ENCODE measurements at regions not wholly inside any gene's neighbourhood (a gene's known extent, or its start where the extent isn't known, plus 50 kb on each side); places are given as distances from the start of the nearest gene placed in this dataset.
"Not testable (repeated sequence)": the region's sequence is repeated elsewhere in the genome, so short reads cannot be mapped to it uniquely, and the experiment has no call there.

DNA sequence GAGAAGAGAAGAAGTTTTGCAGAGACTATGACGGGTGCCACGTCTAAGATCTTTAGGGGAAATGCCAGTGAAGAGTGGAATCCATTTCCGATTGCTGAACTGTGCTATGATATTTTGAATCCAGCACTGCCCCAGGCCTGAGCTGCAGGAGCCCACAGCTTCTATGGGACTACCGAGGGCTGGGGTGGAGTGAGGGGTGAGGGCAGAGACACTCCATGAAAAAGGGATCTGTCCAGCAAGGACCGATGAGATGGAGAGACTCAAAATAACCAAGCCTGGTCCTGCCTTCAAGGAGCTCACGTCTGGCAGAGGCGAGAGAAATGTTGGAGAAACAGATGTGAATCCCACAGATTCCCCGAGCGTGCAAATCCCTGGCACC lies 79.8 kb upstream of the MEF2A start:
- H3K9me3 ChIP-seq (ENCODE audit: control insufficient read depth in 2 of 2, low read length in 2 of 2), result no peaks in the 10 kb centered on the region
- peak overlapping the region; percentile 52 to 69 for H3K4me3 ChIP-seq (ENCODE audit: low read length in 2 of 2)
- peak overlapping the region; percentile 14 to 50 for H3K27ac ChIP-seq (ENCODE audit: low read depth in 2 of 2, low read length in 2 of 2)
- peaks cover 3 to 10% of the 10 kb centered on the region in 2 donors for H3K4me1 ChIP-seq (ENCODE audit: control insufficient read depth in 2 of 2, insufficient read depth in 2 of 2, low read length in 2 of 2)
- peak overlapping the region in 1 of 2 donors; percentile 30 for H3K9ac ChIP-seq (ENCODE audit: low read depth in 1 of 2, low read length in 2 of 2)
- no peaks in the 10 kb centered on the region for H3K36me3 ChIP-seq (ENCODE audit: control insufficient read depth in 2 of 2, insufficient read depth in 2 of 2, low read length in 2 of 2)
- no peaks in the 10 kb centered on the region for H3K27me3 ChIP-seq (ENCODE audit: control insufficient read depth in 2 of 2, insufficient read depth in 2 of 2, low read length in 2 of 2)

GRCh38 chr15:99486371-99487336 lies 79.1 kb upstream of the MEF2A start:
- Histone ChIP-seq H3K9ac (ENCODE audit: low read depth in 1 of 2, low read length in 2 of 2) (peak overlapping the region in 1 of 2 donors; percentile 30), H3K27ac (ENCODE audit: low read depth in 2 of 2, low read length in 2 of 2) (peak overlapping the region; percentile 14 to 50), H3K36me3 (ENCODE audit: control insufficient read depth in 2 of 2, insufficient read depth in 2 of 2, low read length in 2 of 2) (no peaks in the 10 kb centered on the region)

DNA sequence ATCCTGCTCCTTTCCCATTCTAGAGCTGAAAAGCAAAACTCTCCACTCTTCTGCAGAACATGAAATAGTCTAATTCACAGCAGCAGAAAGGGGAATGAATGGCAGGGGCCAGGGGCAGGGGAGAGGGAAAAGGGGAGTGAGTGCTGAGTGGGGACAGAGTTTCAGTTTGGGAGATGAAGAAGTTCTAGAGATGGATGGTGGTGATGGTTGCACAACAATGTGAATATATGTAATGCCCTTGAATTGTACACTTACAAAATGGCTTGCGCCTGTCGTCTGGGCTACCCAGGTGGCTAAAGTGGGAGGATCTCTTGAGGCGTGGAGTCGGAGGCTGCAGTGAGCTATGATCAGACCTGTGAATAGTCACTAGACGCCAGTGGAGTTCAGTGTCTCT lies 78.5 kb upstream of the MEF2A start:
- Histone ChIP-seq H3K36me3 (ENCODE audit: control insufficient read depth in 2 of 2, insufficient read depth in 2 of 2, low read length in 2 of 2) (no peaks in the 10 kb centered on the region), H3K4me3 (ENCODE audit: low read length in 2 of 2) (peak overlapping the region in 1 of 2 donors; percentile 69), H3K27me3 (ENCODE audit: control insufficient read depth in 2 of 2, insufficient read depth in 2 of 2, low read length in 2 of 2) (no peaks in the 10 kb centered on the region), H3K9ac (ENCODE audit: low read depth in 1 of 2, low read length in 2 of 2) (no peak overlapping the region), H3K4me1 (ENCODE audit: control insufficient read depth in 2 of 2, insufficient read depth in 2 of 2, low read length in 2 of 2) (peaks cover 5 to 10% of the 10 kb centered on the region in 2 donors), H3K9me3 (ENCODE audit: control insufficient read depth in 2 of 2, low read length in 2 of 2) (no peaks in the 10 kb centered on the region), H3K27ac (ENCODE audit: low read depth in 2 of 2, low read length in 2 of 2) (no peak overlapping the region)

More at GRCh38 chr15:99486371-99487336, 79.1 kb upstream of the MEF2A start:
- no peaks in the 10 kb centered on the region for H3K27me3 ChIP-seq (ENCODE audit: control insufficient read depth in 2 of 2, insufficient read depth in 2 of 2, low read length in 2 of 2)
- H3K9me3 ChIP-seq (ENCODE audit: control insufficient read depth in 2 of 2, low read length in 2 of 2), result no peaks in the 10 kb centered on the region
- H3K4me3 ChIP-seq (ENCODE audit: low read length in 2 of 2), result peak overlapping the region; percentile 52 to 69
- H3K4me1 ChIP-seq (ENCODE audit: control insufficient read depth in 2 of 2, insufficient read depth in 2 of 2, low read length in 2 of 2), result peaks cover 5 to 10% of the 10 kb centered on the region in 2 donors

DNA sequence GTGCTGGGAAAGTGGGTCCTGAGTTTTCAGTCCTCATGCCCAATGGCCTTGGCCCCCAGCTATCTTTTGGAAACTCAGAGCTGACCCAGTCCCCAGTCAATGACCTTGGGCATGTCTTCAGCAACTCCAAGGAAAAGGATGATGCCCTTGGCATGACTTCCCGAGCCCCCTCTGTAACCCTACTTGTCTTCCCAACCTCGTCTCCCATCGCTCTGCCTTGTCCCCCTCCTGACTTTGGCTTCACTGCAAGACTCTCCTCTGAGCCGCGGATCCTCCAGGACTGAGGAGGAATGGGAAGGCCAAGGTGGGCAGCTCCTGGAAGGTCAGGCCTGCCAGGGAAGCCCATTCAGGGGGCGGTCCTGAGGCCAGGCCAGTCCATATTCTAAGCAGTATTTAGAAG lies 73.5 kb upstream of the MEF2A start:
- no peak overlapping the region for H3K27ac ChIP-seq (ENCODE audit: low read depth in 2 of 2, low read length in 2 of 2)
- no peaks in the 10 kb centered on the region for H3K27me3 ChIP-seq (ENCODE audit: control insufficient read depth in 2 of 2, insufficient read depth in 2 of 2, low read length in 2 of 2)
- no peak overlapping the region for H3K9ac ChIP-seq (ENCODE audit: low read depth in 1 of 2, low read length in 2 of 2)
- H3K9me3 ChIP-seq (ENCODE audit: control insufficient read depth in 2 of 2, low read length in 2 of 2), result no peaks in the 10 kb centered on the region
- H3K36me3 ChIP-seq (ENCODE audit: control insufficient read depth in 2 of 2, insufficient read depth in 2 of 2, low read length in 2 of 2), result no peaks in the 10 kb centered on the region
- no peak overlapping the region for H3K4me3 ChIP-seq (ENCODE audit: low read length in 2 of 2)
- peaks cover under 1 to 5% of the 10 kb centered on the region in 2 donors for H3K4me1 ChIP-seq (ENCODE audit: control insufficient read depth in 2 of 2, insufficient read depth in 2 of 2, low read length in 2 of 2)

DNA sequence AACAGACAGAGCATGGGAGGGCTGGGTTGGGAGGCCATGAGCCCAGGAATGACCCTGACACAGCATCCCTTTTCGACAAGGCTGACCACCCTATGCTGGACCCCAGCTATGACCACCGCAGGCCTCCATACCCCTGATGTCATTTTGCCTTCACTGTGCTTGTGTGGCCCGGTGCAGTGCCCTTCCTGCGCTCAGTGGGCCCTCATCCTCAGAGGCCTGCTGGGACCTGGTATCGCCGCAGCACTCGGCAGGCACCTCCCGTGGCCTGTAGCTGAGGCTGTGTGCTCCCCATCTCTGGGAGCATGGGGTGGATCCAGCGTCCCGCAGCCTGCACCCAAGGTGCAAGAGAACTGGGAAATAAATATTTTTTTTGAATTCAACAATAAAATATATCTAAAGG lies 73.1 kb upstream of the MEF2A start:
- Histone ChIP-seq H3K4me3 (ENCODE audit: low read length in 2 of 2) (no peak overlapping the region), H3K9ac (ENCODE audit: low read depth in 1 of 2, low read length in 2 of 2) (no peak overlapping the region), H3K36me3 (ENCODE audit: control insufficient read depth in 2 of 2, insufficient read depth in 2 of 2, low read length in 2 of 2) (no peaks in the 10 kb centered on the region), H3K9me3 (ENCODE audit: control insufficient read depth in 2 of 2, low read length in 2 of 2) (no peaks in the 10 kb centered on the region), H3K27me3 (ENCODE audit: control insufficient read depth in 2 of 2, insufficient read depth in 2 of 2, low read length in 2 of 2) (no peaks in the 10 kb centered on the region), H3K4me1 (ENCODE audit: control insufficient read depth in 2 of 2, insufficient read depth in 2 of 2, low read length in 2 of 2) (peaks cover 0 to 5% of the 10 kb centered on the region in 2 donors), H3K27ac (ENCODE audit: low read depth in 2 of 2, low read length in 2 of 2) (no peak overlapping the region)

DNA sequence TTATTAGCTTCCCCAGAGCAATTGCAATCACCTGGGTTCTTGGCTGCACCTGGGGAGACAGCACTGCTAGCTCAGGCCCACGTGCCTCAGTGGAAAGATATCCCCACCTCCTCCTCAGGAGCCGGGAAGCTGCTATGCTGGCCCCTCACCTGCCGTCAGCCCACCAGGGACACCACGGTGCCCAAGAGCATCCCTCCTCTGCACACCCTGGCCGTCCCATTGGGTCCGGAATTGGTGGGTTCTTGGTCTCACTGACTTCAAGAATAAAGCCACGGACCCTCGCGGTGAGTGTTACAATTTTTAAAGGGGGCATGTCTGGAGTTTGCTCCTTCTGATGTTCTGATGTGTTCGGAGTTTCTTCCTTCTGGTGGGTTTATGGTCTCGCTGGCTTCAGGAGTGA lies 72.3 kb upstream of the MEF2A start:
- H3K4me3 ChIP-seq (ENCODE audit: low read length in 2 of 2), result no peak overlapping the region
- H3K27me3 ChIP-seq (ENCODE audit: control insufficient read depth in 2 of 2, insufficient read depth in 2 of 2, low read length in 2 of 2), result no peaks in the 10 kb centered on the region
- H3K9me3 ChIP-seq (ENCODE audit: control insufficient read depth in 2 of 2, low read length in 2 of 2), result no peaks in the 10 kb centered on the region
- H3K36me3 ChIP-seq (ENCODE audit: control insufficient read depth in 2 of 2, insufficient read depth in 2 of 2, low read length in 2 of 2), result no peaks in the 10 kb centered on the region
- no peak overlapping the region for H3K27ac ChIP-seq (ENCODE audit: low read depth in 2 of 2, low read length in 2 of 2)
- no peak overlapping the region for H3K9ac ChIP-seq (ENCODE audit: low read depth in 1 of 2, low read length in 2 of 2)
- H3K4me1 ChIP-seq (ENCODE audit: control insufficient read depth in 2 of 2, insufficient read depth in 2 of 2, low read length in 2 of 2), result peaks cover 0 to 5% of the 10 kb centered on the region in 2 donors

GRCh38 chr15:99494536-99495233 lies 71.1 kb upstream of the MEF2A start:
- not testable (repeated sequence) for H3K9me3 ChIP-seq (ENCODE audit: control insufficient read depth in 2 of 2, low read length in 2 of 2); H3K4me3 ChIP-seq (ENCODE audit: low read length in 2 of 2); H3K27ac ChIP-seq (ENCODE audit: low read depth in 2 of 2, low read length in 2 of 2); H3K9ac ChIP-seq (ENCODE audit: low read depth in 1 of 2, low read length in 2 of 2); H3K27me3 ChIP-seq (ENCODE audit: control insufficient read depth in 2 of 2, insufficient read depth in 2 of 2, low read length in 2 of 2); H3K36me3 ChIP-seq (ENCODE audit: control insufficient read depth in 2 of 2, insufficient read depth in 2 of 2, low read length in 2 of 2); H3K4me1 ChIP-seq (ENCODE audit: control insufficient read depth in 2 of 2, insufficient read depth in 2 of 2, low read length in 2 of 2)

DNA sequence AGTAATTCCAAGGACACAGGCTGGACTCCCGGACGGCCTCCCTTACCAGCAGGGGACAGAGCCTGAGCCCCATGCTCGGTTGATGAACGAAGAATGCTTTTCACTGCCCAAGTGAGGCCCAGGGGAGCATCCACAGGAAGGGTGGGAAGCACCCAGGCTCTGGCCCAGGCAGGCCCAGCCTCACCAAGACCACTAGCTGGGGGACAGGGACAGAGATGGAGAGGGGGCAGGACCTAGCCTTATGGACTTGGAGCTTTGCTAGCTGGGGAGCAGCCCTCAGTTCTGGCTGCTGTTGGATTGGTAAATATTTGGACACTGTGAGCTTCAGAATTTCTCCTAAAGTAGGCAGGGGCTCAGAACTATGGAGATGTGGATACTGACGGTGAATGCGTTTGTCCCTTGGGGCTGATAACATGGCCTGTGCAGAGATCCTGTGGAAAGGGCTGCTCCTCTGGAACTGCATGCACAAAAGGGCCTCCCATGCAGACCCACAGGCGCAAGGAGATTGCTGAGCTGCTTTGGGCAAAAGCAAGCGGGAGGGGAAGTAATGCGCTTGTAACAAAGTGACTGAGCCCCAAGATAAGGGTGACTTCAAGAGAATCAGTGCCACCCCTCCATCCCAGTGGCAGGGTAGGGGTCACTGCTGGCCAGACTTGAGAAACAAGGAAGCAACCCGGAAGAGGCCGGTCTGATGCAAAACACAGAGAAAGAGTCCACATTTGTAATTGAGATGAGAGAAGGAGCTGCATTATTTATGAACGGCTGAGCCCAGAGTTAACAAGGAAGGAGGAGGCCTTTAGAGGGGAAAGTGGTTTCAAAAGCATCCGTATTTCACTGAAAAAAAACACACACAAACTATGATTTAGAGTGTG lies 70.1 kb upstream of the MEF2A start:
- no peak overlapping the region for H3K4me3 ChIP-seq (ENCODE audit: low read length in 2 of 2)
- H3K9me3 ChIP-seq (ENCODE audit: control insufficient read depth in 2 of 2, low read length in 2 of 2), result no peaks in the 10 kb centered on the region
- H3K4me1 ChIP-seq (ENCODE audit: control insufficient read depth in 2 of 2, insufficient read depth in 2 of 2, low read length in 2 of 2), result peaks cover 0 to 5% of the 10 kb centered on the region in 2 donors
- no peaks in the 10 kb centered on the region for H3K27me3 ChIP-seq (ENCODE audit: control insufficient read depth in 2 of 2, insufficient read depth in 2 of 2, low read length in 2 of 2)
- H3K27ac ChIP-seq (ENCODE audit: low read depth in 2 of 2, low read length in 2 of 2), result no peak overlapping the region
- H3K36me3 ChIP-seq (ENCODE audit: control insufficient read depth in 2 of 2, insufficient read depth in 2 of 2, low read length in 2 of 2), result no peaks in the 10 kb centered on the region
- H3K9ac ChIP-seq (ENCODE audit: low read depth in 1 of 2, low read length in 2 of 2), result no peak overlapping the region

- no peak overlapping the region for H3K9ac ChIP-seq (ENCODE audit: low read depth in 1 of 2, low read length in 2 of 2)
- H3K36me3 ChIP-seq (ENCODE audit: control insufficient read depth in 2 of 2, insufficient read depth in 2 of 2, low read length in 2 of 2), result no peaks in the 10 kb centered on the region
- no peaks in the 10 kb centered on the region for H3K9me3 ChIP-seq (ENCODE audit: control insufficient read depth in 2 of 2, low read length in 2 of 2)
- no peak overlapping the region for H3K27ac ChIP-seq (ENCODE audit: low read depth in 2 of 2, low read length in 2 of 2)
- H3K4me3 ChIP-seq (ENCODE audit: low read length in 2 of 2), result no peak overlapping the region
- H3K4me1 ChIP-seq (ENCODE audit: control insufficient read depth in 2 of 2, insufficient read depth in 2 of 2, low read length in 2 of 2), result peaks cover 0 to 5% of the 10 kb centered on the region in 2 donors
- H3K27me3 ChIP-seq (ENCODE audit: control insufficient read depth in 2 of 2, insufficient read depth in 2 of 2, low read length in 2 of 2), result no peaks in the 10 kb centered on the region
Observed at GRCh38 chr15:99496302-99496629, 69.5 kb upstream of the MEF2A start.

Measured in mucosa of rectum (tissue), 2 donors.